IMR-90 (cell line): ENCODE measurements at regions not wholly inside any gene's neighbourhood (a gene's known extent, or its start where the extent isn't known, plus 50 kb on each side); places are given as distances from the start of the nearest gene placed in this dataset.

Source experiments
- ATAC-seq: fragments of 200-7000 bp; cut with Tn5 transposase; 2 replicates; pipeline ENCODE4 v1.9.1; 2020; ENCODE audit warnings: low read depth, mild to moderate bottlenecking, moderate library complexity
- BruUV-seq: library from RNA; stranded (reverse); fragments of 400-500 nt; replicated peaks from 2 replicates; lab custom pipeline; 2021; lab: Mats Ljungman, UMichigan
- CTCF ChIA-PET: fragments of 300-600 bp; formaldehyde crosslinking; extraction: SDS; loops from one replicate; lab custom pipeline; 2021; ENCODE audit warnings: antibody characterized with exemption; lab: Yijun Ruan, JAX
- POLR2A ChIA-PET: fragments of 300-600 bp; sonication (Branson Sonifier 250); formaldehyde crosslinking; loops from one replicate; lab custom pipeline; 2022; ENCODE audit warnings: antibody characterized with exemption; ENCODE audit not compliant: unreplicated experiment; lab: Charles Lee
- DNase-seq: peaks from one replicate; pipeline ENCODE4 v3.0.0; 2013
- H2AFZ ChIP-seq: replicated peaks from 2 replicates; pipeline ENCODE3; 2013; ENCODE audit warnings: low read length, mild to moderate bottlenecking; ENCODE audit not compliant: poor library complexity
- H2AK5ac ChIP-seq: 2 replicates; pipeline ENCODE4 v1.6.1; 2013; ENCODE audit warnings: low read depth, low read length, inconsistent platforms
- H2AK9ac ChIP-seq: replicated peaks from 2 replicates; pipeline ENCODE3; 2013; ENCODE audit warnings: mild to moderate bottlenecking, low read depth, low read length, moderate library complexity; ENCODE audit not compliant: poor library complexity
- H2BK120ac ChIP-seq: 2 replicates; pipeline ENCODE4 v1.6.1; 2013; ENCODE audit warnings: low read depth, low read length, inconsistent platforms
- H2BK15ac ChIP-seq: 3 replicates; pipeline ENCODE4 v1.6.1; 2013; ENCODE audit warnings: low read depth, low read length, inconsistent platforms
- H2BK20ac ChIP-seq: 2 replicates; pipeline ENCODE4 v1.6.1; 2013; ENCODE audit warnings: low read depth, mild to moderate bottlenecking, inconsistent platforms, low read length, moderate library complexity
- H2BK5ac ChIP-seq: 2 replicates; pipeline ENCODE4 v1.6.1; 2013; ENCODE audit warnings: mild to moderate bottlenecking, low read depth, low read length, inconsistent platforms; ENCODE audit not compliant: poor library complexity, severe bottlenecking
- H3K14ac ChIP-seq: replicated peaks from 2 replicates; pipeline ENCODE4 v1.6.1; 2013; ENCODE audit warnings: low read depth, low read length, inconsistent platforms
- H3K18ac ChIP-seq: 2 replicates; pipeline ENCODE4 v1.6.1; 2013; ENCODE audit warnings: low read depth, low read length, control low read depth
- H3K23ac ChIP-seq: 2 replicates; pipeline ENCODE4 v1.6.1; 2013; ENCODE audit warnings: low read depth, low read length, inconsistent platforms
- H3K27ac ChIP-seq: 2 replicates; pipeline ENCODE4 v1.5.1; 2013; ENCODE audit warnings: mild to moderate bottlenecking, control low read depth, low read length; ENCODE audit not compliant: insufficient read depth
- H3K27me3 ChIP-seq: 2 replicates; pipeline ENCODE4 v1.6.1; 2013; ENCODE audit warnings: low read length; ENCODE audit not compliant: control insufficient read depth, insufficient read depth
- H3K36me3 ChIP-seq: 2 replicates; pipeline ENCODE4 v1.6.1; 2013; ENCODE audit warnings: low read length, mixed read lengths; ENCODE audit not compliant: control insufficient read depth, insufficient read depth
- H3K4ac ChIP-seq: 2 replicates; pipeline ENCODE4 v1.6.1; 2013; ENCODE audit warnings: low read depth, low read length, inconsistent platforms
- H3K4me1 ChIP-seq: 2 replicates; pipeline ENCODE4 v1.6.1; 2013; ENCODE audit warnings: low read length, mixed read lengths; ENCODE audit not compliant: control insufficient read depth, insufficient read depth
- H3K4me2 ChIP-seq: 2 replicates; pipeline ENCODE4 v1.6.1; 2013; ENCODE audit warnings: low read depth, mild to moderate bottlenecking, control low read depth, low read length, moderate library complexity
- H3K4me3 ChIP-seq: 2 replicates; pipeline ENCODE4 v1.5.1; 2013; ENCODE audit warnings: low read depth, mild to moderate bottlenecking, control low read depth, low read length, moderate library complexity; ENCODE audit not compliant: insufficient read depth
- H3K56ac ChIP-seq: 2 replicates; pipeline ENCODE4 v1.6.1; 2013; ENCODE audit warnings: low read length, inconsistent platforms; ENCODE audit not compliant: insufficient read depth; ENCODE audit errors: extremely low read depth
- H3K79me1 ChIP-seq, 2 experiments: 2 replicates each; pipeline ENCODE4 v1.6.1; 2013; ENCODE audit warnings: low read length in 2 of 2, inconsistent platforms in 1 of 2, low read depth in 1 of 2
- H3K9ac ChIP-seq: 2 replicates; pipeline ENCODE4 v1.6.1; 2013; ENCODE audit warnings: low read depth, low read length, control low read depth
- H3K9me1 ChIP-seq: 2 replicates; pipeline ENCODE4 v1.6.1; 2013; ENCODE audit warnings: low read length, inconsistent platforms; ENCODE audit not compliant: insufficient read depth
- H3K9me3 ChIP-seq: 2 replicates; pipeline ENCODE4 v1.6.1; 2013; ENCODE audit warnings: low read length; ENCODE audit not compliant: control insufficient read depth, insufficient read depth
- H4K20me1 ChIP-seq: 2 replicates; pipeline ENCODE4 v1.6.1; 2013; ENCODE audit warnings: low read length, inconsistent platforms; ENCODE audit not compliant: insufficient read depth
- H4K5ac ChIP-seq: 2 replicates; pipeline ENCODE4 v1.6.1; 2013; ENCODE audit warnings: mild to moderate bottlenecking, low read depth, low read length, control low read depth
- H4K8ac ChIP-seq, 2 experiments: 2 replicates each; pipeline ENCODE4 v1.6.1; 2013; ENCODE audit warnings: low read depth in 2 of 2, low read length in 2 of 2, control low read depth in 1 of 2, inconsistent platforms in 1 of 2
- H4K91ac ChIP-seq: 2 replicates; pipeline ENCODE4 v1.6.1; 2013; ENCODE audit warnings: low read depth, low read length, inconsistent platforms; ENCODE audit not compliant: insufficient read depth
- BHLHE40 ChIP-seq: fragments of 150-350 bp; IDR thresholded peaks from 2 replicates; pipeline ENCODE4 v1.6.1; 2016; ENCODE audit warnings: mild to moderate bottlenecking, low read depth, low read length
- CEBPB ChIP-seq: IDR thresholded peaks from 2 replicates; pipeline ENCODE4 v1.6.1; 2012; ENCODE audit warnings: low read depth, low read length, improper control_type of control experiment
- CHD1 ChIP-seq: IDR thresholded peaks from 2 replicates; pipeline ENCODE4 v1.6.1; 2012; ENCODE audit warnings: low read depth, low read length, improper control_type of control experiment
- MAFK ChIP-seq: IDR thresholded peaks from 2 replicates; pipeline ENCODE4 v1.6.1; 2012; ENCODE audit warnings: low read depth, low read length, improper control_type of control experiment
- MAZ ChIP-seq: IDR thresholded peaks from 2 replicates; pipeline ENCODE4 v1.6.1; 2012; ENCODE audit warnings: low read depth, mild to moderate bottlenecking, low read length, improper control_type of control experiment, moderate library complexity, borderline replicate concordance
- POLR2A ChIP-seq: IDR thresholded peaks from 2 replicates; pipeline ENCODE4 v1.6.1; 2012; ENCODE audit warnings: mild to moderate bottlenecking, low read depth, low read length
- RAD21 ChIP-seq: IDR thresholded peaks from 2 replicates; pipeline ENCODE4 v1.6.1; 2012; ENCODE audit warnings: low read length, improper control_type of control experiment
- RCOR1 ChIP-seq: IDR thresholded peaks from 2 replicates; pipeline ENCODE4 v1.6.1; 2012; ENCODE audit warnings: mild to moderate bottlenecking, low read length, improper control_type of control experiment; ENCODE audit not compliant: insufficient replicate concordance
- SMC3 ChIP-seq: fragments of 150-350 bp; IDR thresholded peaks from 2 replicates; pipeline ENCODE4 v1.6.1; 2016; ENCODE audit warnings: low read depth, mild to moderate bottlenecking, antibody characterized with exemption, low read length, moderate library complexity
- WGBS, 2 experiments: methylation state at CpG; one replicate each; pipeline versions ENCODE4 v1.1.5 to v1.1.7; 2013; ENCODE audit warnings: missing lambda C conversion rate in 2 of 2; ENCODE audit not compliant: insufficient read length in 1 of 2; ENCODE audit errors: extremely low coverage in 2 of 2; 5-methylcytosine and 5-hydroxymethylcytosine counted together
- dilution Hi-C: fragments of 300-500 bp; cut with HindIII; formaldehyde crosslinking; loops from one replicate; pipeline ENCODE4 v1.14.3; 2018; ENCODE audit warnings: low sequenced_read_pairs; ENCODE audit not compliant: unreplicated experiment
- in situ Hi-C: fragments of 300-500 bp; cut with MboI; formaldehyde crosslinking; loops from 3 replicates; pipeline ENCODE4 v1.14.3; 2019; ENCODE audit warnings: low sequenced_read_pairs, inconsistent platforms, mixed read lengths
- intact Hi-C: fragments of 100-400 bp; cut with micrococcal nuclease; formaldehyde crosslinking; loops from 2 replicates; pipeline ENCODE4 v1.10.0; 2022
- TF ChIP-seq, protein P1 (sequence below): fragments of 150-350 bp; IDR thresholded peaks from 2 replicates; pipeline ENCODE4 v1.6.1; 2016; ENCODE audit warnings: low read depth, mild to moderate bottlenecking, low read length, moderate library complexity, borderline replicate concordance

DNA sequence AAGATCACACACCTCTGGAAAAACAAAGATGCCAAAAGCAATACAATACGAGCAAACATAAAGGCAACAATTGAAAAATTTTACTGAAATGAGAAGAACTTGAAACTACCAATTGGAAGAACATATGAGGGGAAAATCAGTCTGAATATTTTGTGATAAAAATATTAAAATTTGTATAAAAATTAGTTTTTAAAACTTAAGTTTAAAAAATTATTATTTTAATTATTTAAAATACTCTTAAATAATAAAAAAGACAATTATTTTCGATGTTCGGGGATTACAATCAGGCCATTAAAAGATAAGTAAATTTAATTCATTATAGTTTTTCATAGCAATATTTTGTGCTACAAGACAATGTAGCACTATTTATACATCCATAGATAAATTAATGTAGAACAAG lies 1239.3 kb downstream of the AMY1C start:
- H3K79me1 ChIP-seq = no peaks in the 10 kb centered on the region
- no peak for DNase-seq
- dilution Hi-C loops (no loop called here), intact Hi-C loops (no loop called here), in situ Hi-C loops (no loop called here)
- WGBS, 2 experiments = no CpG with 5 or more reads among the region's 3 CpGs
- no peak overlapping the region for H2AFZ ChIP-seq
- no peak overlapping the region for H4K5ac ChIP-seq
- no peak overlapping the region for H2AK5ac ChIP-seq
- H3K9ac ChIP-seq = no peak overlapping the region
- no peaks in the 10 kb centered on the region for H4K20me1 ChIP-seq
- no TSS peak for BruUV-seq
- no peak overlapping the region for H3K23ac ChIP-seq
- no peak overlapping the region for H2BK20ac ChIP-seq
- H2BK15ac ChIP-seq = no peak overlapping the region
- H3K4me1 ChIP-seq = no peaks in the 10 kb centered on the region
- no peak overlapping the region for H3K4me2 ChIP-seq
- ChIA-PET CTCF (no interaction called here), POLR2A (no interaction called here)
- H3K9me1 ChIP-seq = no peaks in the 10 kb centered on the region
- H3K27me3 ChIP-seq = no peaks in the 10 kb centered on the region
- TF ChIP-seq, protein P1, sequence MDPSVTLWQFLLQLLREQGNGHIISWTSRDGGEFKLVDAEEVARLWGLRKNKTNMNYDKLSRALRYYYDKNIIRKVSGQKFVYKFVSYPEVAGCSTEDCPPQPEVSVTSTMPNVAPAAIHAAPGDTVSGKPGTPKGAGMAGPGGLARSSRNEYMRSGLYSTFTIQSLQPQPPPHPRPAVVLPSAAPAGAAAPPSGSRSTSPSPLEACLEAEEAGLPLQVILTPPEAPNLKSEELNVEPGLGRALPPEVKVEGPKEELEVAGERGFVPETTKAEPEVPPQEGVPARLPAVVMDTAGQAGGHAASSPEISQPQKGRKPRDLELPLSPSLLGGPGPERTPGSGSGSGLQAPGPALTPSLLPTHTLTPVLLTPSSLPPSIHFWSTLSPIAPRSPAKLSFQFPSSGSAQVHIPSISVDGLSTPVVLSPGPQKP = no peak
- TF ChIP-seq BHLHE40 (no peak), CEBPB (no peak), POLR2A (no peak), RAD21 (no peak), RCOR1 (no peak), MAFK (no peak), MAZ (no peak), CHD1 (no peak), SMC3 (no peak)
- H4K91ac ChIP-seq = no peak overlapping the region
- H3K18ac ChIP-seq = no peak overlapping the region
- H3K9me3 ChIP-seq = no peaks in the 10 kb centered on the region
- H3K4me3 ChIP-seq = no peak overlapping the region
- ATAC-seq = no peak
- no peak overlapping the region for H3K14ac ChIP-seq
- no peak overlapping the region for H2BK5ac ChIP-seq
- no peak overlapping the region for H3K56ac ChIP-seq
- no peaks in the 10 kb centered on the region for H3K36me3 ChIP-seq
- no peak overlapping the region for H3K4ac ChIP-seq
- no peak overlapping the region for H2AK9ac ChIP-seq
- no peak overlapping the region for H3K27ac ChIP-seq
- H2BK120ac ChIP-seq = no peak overlapping the region
- no peak overlapping the region for H4K8ac ChIP-seq
